CD14-positive monocyte (primary cell): ENCODE measurements at regions not wholly inside any gene's neighbourhood (a gene's known extent, or its start where the extent isn't known, plus 50 kb on each side); places are given as distances from the start of the nearest gene placed in this dataset.

ENCODE experiments used
- DNase-seq, 3 donors: peaks; one replicate each; pipeline ENCODE4 v3.0.0-alpha.2; 2011 to 2022
- H2AFZ ChIP-seq: 2 replicates; pipeline ENCODE4 v1.6.0; 2012; ENCODE audit warnings: mild to moderate bottlenecking, low read depth, low read length, inconsistent platforms; ENCODE audit not compliant: insufficient read depth, poor library complexity, severe bottlenecking
- H3K27ac ChIP-seq, 2 donors: 1 replicate in 1 of 2; 2 replicates in 1 of 2; pipeline ENCODE4 v1.5.1; 2012 to 2013; ENCODE audit warnings: low read length in 2 of 2, control low read depth in 1 of 2, inconsistent platforms in 1 of 2, low read depth in 1 of 2, mild to moderate bottlenecking in 1 of 2
- H3K27me3 ChIP-seq, 2 donors: one replicate each; pipeline versions ENCODE4 v1.6.0 to v1.6.1; 2011 to 2013; ENCODE audit warnings: low read length in 2 of 2; ENCODE audit not compliant: control insufficient read depth in 2 of 2, insufficient read depth in 2 of 2
- H3K36me3 ChIP-seq, 2 donors: replicated peaks in 1 of 2; 1 replicate in 1 of 2; 2 replicates in 1 of 2; pipeline versions ENCODE4 v1.5.1 to v1.6.1; 2012 to 2013; ENCODE audit warnings: low read length in 2 of 2, control low read depth in 1 of 2, inconsistent platforms in 1 of 2, mild to moderate bottlenecking in 1 of 2; ENCODE audit not compliant: insufficient read depth in 2 of 2, control insufficient read depth in 1 of 2
- H3K4me1 ChIP-seq, 2 donors: 1 replicate in 1 of 2; 2 replicates in 1 of 2; pipeline versions ENCODE4 v1.5.1 to v1.6.1; 2012 to 2013; ENCODE audit warnings: low read length in 2 of 2, control low read depth in 1 of 2, inconsistent platforms in 1 of 2, mild to moderate bottlenecking in 1 of 2, moderate library complexity in 1 of 2; ENCODE audit not compliant: insufficient read depth in 2 of 2, control insufficient read depth in 1 of 2
- H3K4me2 ChIP-seq: replicated peaks from 2 replicates; pipeline ENCODE3; 2012; ENCODE audit warnings: low read length, moderate library complexity, mild to moderate bottlenecking; ENCODE audit not compliant: poor library complexity, severe bottlenecking; ENCODE audit errors: extremely low read depth
- H3K4me3 ChIP-seq, 3 experiments: fragments of 200-600 bp in 1 of 3; sonication (generic) in 1 of 3; replicated peaks in 1 of 3; 1 replicate in 2 of 3; 2 replicates in 1 of 3; pipeline ENCODE4 v1.5.1; 2011 to 2013; ENCODE audit warnings: low read length in 3 of 3, mild to moderate bottlenecking in 3 of 3, control low read depth in 2 of 3, low read depth in 2 of 3, inconsistent platforms in 1 of 3, moderate library complexity in 1 of 3
- H3K79me2 ChIP-seq: 2 replicates; pipeline ENCODE4 v1.6.0; 2012; ENCODE audit warnings: mild to moderate bottlenecking, control low read depth, inconsistent platforms, low read length, moderate library complexity; ENCODE audit not compliant: insufficient read depth
- H3K9ac ChIP-seq: 2 replicates; pipeline ENCODE4 v1.6.0; 2017; ENCODE audit warnings: low read length, mild to moderate bottlenecking; ENCODE audit not compliant: insufficient read depth, poor library complexity, severe bottlenecking
- H3K9me3 ChIP-seq, 2 donors: replicated peaks in 1 of 2; 1 replicate in 1 of 2; 2 replicates in 1 of 2; pipeline versions ENCODE4 v1.5.1 to v1.6.1; 2012 to 2013; ENCODE audit warnings: low read length in 2 of 2, control low read depth in 1 of 2; ENCODE audit not compliant: control insufficient read depth in 1 of 2, insufficient read depth in 1 of 2
- H4K20me1 ChIP-seq: 2 replicates; pipeline ENCODE4 v1.6.0; 2012; ENCODE audit warnings: mild to moderate bottlenecking, low read length, control low read depth, moderate library complexity; ENCODE audit not compliant: insufficient read depth
- H3K27ac Mint-ChIP-seq, 7 donors: one replicate each; pipeline ENCODE4 v1.8.0; 2020; ENCODE audit warnings: mild to moderate bottlenecking in 7 of 7, mixed read lengths in 7 of 7, moderate library complexity in 6 of 7, inconsistent platforms in 2 of 7
- H3K27me3 Mint-ChIP-seq, 3 donors: one replicate each; pipeline ENCODE4 v1.8.0; 2021 to 2022; ENCODE audit warnings: low read depth in 3 of 3, mild to moderate bottlenecking in 3 of 3, mixed read lengths in 3 of 3, moderate library complexity in 3 of 3, inconsistent platforms in 1 of 3
- H3K36me3 Mint-ChIP-seq, 2 donors: one replicate each; pipeline ENCODE4 v1.8.0; 2020; ENCODE audit warnings: mixed read lengths in 2 of 2, inconsistent platforms in 1 of 2, mild to moderate bottlenecking in 1 of 2
- H3K4me1 Mint-ChIP-seq: one replicate; pipeline ENCODE4 v1.8.0; 2020; ENCODE audit warnings: mild to moderate bottlenecking, mixed read lengths
- H3K4me3 Mint-ChIP-seq, 2 donors: one replicate each; pipeline ENCODE4 v1.8.0; 2020; ENCODE audit warnings: mild to moderate bottlenecking in 2 of 2, mixed read lengths in 2 of 2, moderate library complexity in 1 of 2
- H3K9me3 Mint-ChIP-seq, 7 donors: one replicate each; pipeline ENCODE4 v1.8.0; 2020 to 2022; ENCODE audit warnings: mixed read lengths in 7 of 7, mild to moderate bottlenecking in 6 of 7, moderate library complexity in 6 of 7, inconsistent platforms in 2 of 7
- CTCF ChIP-seq: fragments of 200-600 bp; IDR thresholded peaks from one replicate; pipeline ENCODE4 v1.8.0; 2022; ENCODE audit warnings: antibody characterized with exemption, mild to moderate bottlenecking
- WGBS: methylation state at CpG from one replicate; pipeline ENCODE4 v1.1.5; 2013; ENCODE audit warnings: missing lambda C conversion rate; ENCODE audit not compliant: insufficient coverage; 5-methylcytosine and 5-hydroxymethylcytosine counted together
- intact Hi-C, 2 donors: fragments of 100-400 bp; cut with micrococcal nuclease; formaldehyde crosslinking; loops; one replicate each; pipeline versions ENCODE4 v1.15.0 to v1.15.1; 2023

- H3K36me3 Mint-ChIP-seq, result no peaks in the 10 kb centered on the region
- no peak overlapping the region for H3K4me3 ChIP-seq
- intact Hi-C loops, result no loop called here
These were observed 56.7 kb upstream of the IRAK1BP1 start for GRCh38 chr6:78810698-78811097.

More at GRCh38 chr6:78810698-78811097, 56.7 kb upstream of the IRAK1BP1 start:
- peaks cover 3 to 35% (median 6%) of the 10 kb centered on the region in 7 donors for H3K9me3 Mint-ChIP-seq
- Histone ChIP-seq H4K20me1 (no peaks in the 10 kb centered on the region), H3K27ac (no peak overlapping the region), H3K27me3 (no peaks in the 10 kb centered on the region), H3K79me2 (no peaks in the 10 kb centered on the region), H3K9me3 (peaks cover 14 to 27% of the 10 kb centered on the region in 2 donors), H3K36me3 (no peaks in the 10 kb centered on the region), H3K4me2 (no peak overlapping the region), H3K9ac (no peak overlapping the region), H2AFZ (no peak overlapping the region), H3K4me1 (no peaks in the 10 kb centered on the region)
- 50% methylated on average over 1 of the region's 2 CpGs for WGBS
- H3K4me3 Mint-ChIP-seq, result no peak overlapping the region
- no peak for TF ChIP-seq CTCF
- H3K27ac Mint-ChIP-seq, result no peak overlapping the region
- H3K27me3 Mint-ChIP-seq, result peaks cover 0 to 2% (median 0%) of the 10 kb centered on the region in 3 donors
- no peaks in the 10 kb centered on the region for H3K4me1 Mint-ChIP-seq
- no peak for DNase-seq
